CD4-positive, alpha-beta T cell treated with Interleukin-6 for 4 hours (primary cell): ENCODE measurements at regions not wholly inside any gene's neighbourhood (a gene's known extent, or its start where the extent isn't known, plus 50 kb on each side); places are given as distances from the start of the nearest gene placed in this dataset.
"Not testable (repeated sequence)": the region's sequence is repeated elsewhere in the genome, so short reads cannot be mapped to it uniquely, and the experiment has no call there.

Source experiments
- DNase-seq: peaks from one replicate; pipeline ENCODE4 v3.0.0-alpha.2; 2020; ENCODE audit warnings: mixed read lengths

GRCh38 chr2:75381032-75381431 is 179.7 kb downstream of the EVA1A start:
- DNase-seq = no peak

GRCh38 chr2:75379476-75380210 is 180.3 kb upstream of the TACR1 start:
- DNase-seq = no peak

GRCh38 chr2:75375646-75376582 is 176.6 kb upstream of the TACR1 start:
- DNase-seq = no peak

GRCh38 chr2:75374414-75374957 is 175.2 kb upstream of the TACR1 start:
- not testable (repeated sequence) for DNase-seq

GRCh38 chr2:75367401-75367800 is 168.1 kb upstream of the TACR1 start:
- no peak for DNase-seq

GRCh38 chr2:75361486-75361885 is 162.2 kb upstream of the TACR1 start:
- DNase-seq = no peak

- no peak for DNase-seq
Measured at GRCh38 chr2:75360945-75361344, 161.6 kb upstream of the TACR1 start.

- no peak for DNase-seq
Measured at GRCh38 chr2:75356865-75357264, 157.5 kb upstream of the TACR1 start.

- DNase-seq = no peak
Measured at GRCh38 chr2:75353131-75353530, 153.8 kb upstream of the TACR1 start.

GRCh38 chr2:75348307-75348706 is 149.0 kb upstream of the TACR1 start:
- no peak for DNase-seq

- no peak for DNase-seq
Measured at GRCh38 chr2:75344146-75344545, 144.8 kb upstream of the TACR1 start.

- no peak for DNase-seq
Measured at GRCh38 chr2:75342504-75343175, 143.3 kb upstream of the TACR1 start.

GRCh38 chr2:75340560-75340959 is 141.2 kb upstream of the TACR1 start:
- no peak for DNase-seq

- no peak for DNase-seq
Measured at GRCh38 chr2:75338461-75338860, 139.1 kb upstream of the TACR1 start.

GRCh38 chr2:75337619-75338018 is 138.3 kb upstream of the TACR1 start:
- DNase-seq = no peak

- DNase-seq = no peak
Measured at GRCh38 chr2:75337016-75337415, 137.7 kb upstream of the TACR1 start.

- no peak for DNase-seq
Measured at GRCh38 chr2:75336451-75336850, 137.1 kb upstream of the TACR1 start.

GRCh38 chr2:75334076-75334475 is 134.8 kb upstream of the TACR1 start:
- no peak for DNase-seq

GRCh38 chr2:75333646-75334045 is 134.3 kb upstream of the TACR1 start:
- no peak for DNase-seq

- no peak for DNase-seq
Measured at GRCh38 chr2:75328156-75328555, 128.8 kb upstream of the TACR1 start.

- DNase-seq = no peak
Measured at GRCh38 chr2:75327334-75327733, 128.0 kb upstream of the TACR1 start.

- no peak for DNase-seq
Measured at GRCh38 chr2:75326645-75327044, 127.3 kb upstream of the TACR1 start.

- no peak for DNase-seq
Measured at GRCh38 chr2:75325594-75325993, 126.3 kb upstream of the TACR1 start.
